ENCODE measurements at regions not wholly inside any gene's neighbourhood (a gene's known extent, or its start where the extent isn't known, plus 50 kb on each side); places are given as distances from the start of the nearest gene placed in this dataset.
"Not testable (repeated sequence)": the region's sequence is repeated elsewhere in the genome, so short reads cannot be mapped to it uniquely, and the experiment has no call there.

GRCh38 chr17:77801545-77802332 lies 156.8 kb upstream of the TNRC6C start:
- H3K27me3 Mint-ChIP-seq, result peaks cover 26% of the 10 kb centered on the region
- Histone ChIP-seq H3K9me3 (ENCODE audit: control insufficient read depth in 2 of 2, low read length in 2 of 2) (no peaks in the 10 kb centered on the region), H3K27me3 (ENCODE audit: control insufficient read depth, insufficient read depth, low read length) (no peaks in the 10 kb centered on the region), H3K36me3 (ENCODE audit: control insufficient read depth, insufficient read depth, low read length) (no peaks in the 10 kb centered on the region), H3K27ac (ENCODE audit: insufficient read depth, low read length, poor library complexity, severe bottlenecking) (no peak overlapping the region), H3K4me3 (ENCODE audit: low read depth, low read length) (no peak overlapping the region), H3K4me1 (ENCODE audit: control insufficient read depth, insufficient read depth, low read length, poor library complexity, severe bottlenecking) (no peaks in the 10 kb centered on the region)
- H3K4me3 Mint-ChIP-seq, result no peak overlapping the region
- H3K36me3 Mint-ChIP-seq, result no peaks in the 10 kb centered on the region
- peaks cover 0 to 4% (median 0%) of the 10 kb centered on the region in 7 donors for H3K9me3 Mint-ChIP-seq
- H3K27ac Mint-ChIP-seq, result no peak overlapping the region
- no peak for ATAC-seq (ENCODE audit: low read depth in 2 of 2)
- H3K4me1 Mint-ChIP-seq, result peaks cover 0 to 9% (median 0%) of the 10 kb centered on the region in 4 donors
- no peak for DNase-seq

DNA sequence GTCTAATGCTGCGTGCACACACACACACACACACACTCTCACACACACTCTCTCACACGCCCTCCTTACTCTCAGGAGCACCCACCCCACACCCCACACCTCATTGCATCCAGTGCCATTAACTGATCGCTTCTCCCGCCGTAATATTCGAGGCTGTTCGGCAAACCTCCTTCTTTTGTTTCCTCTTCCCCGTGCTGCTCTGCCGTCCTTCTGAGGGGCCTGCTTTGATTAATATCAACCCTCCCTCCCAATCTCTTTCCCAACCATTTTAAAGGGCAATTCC lies 156.2 kb upstream of the TNRC6C start:
- Histone ChIP-seq H3K4me3 (ENCODE audit: low read depth, low read length) (no peak overlapping the region), H3K9me3 (ENCODE audit: control insufficient read depth in 2 of 2, low read length in 2 of 2) (no peaks in the 10 kb centered on the region), H3K27ac (ENCODE audit: insufficient read depth, low read length, poor library complexity, severe bottlenecking) (no peak overlapping the region), H3K27me3 (ENCODE audit: control insufficient read depth, insufficient read depth, low read length) (no peaks in the 10 kb centered on the region), H3K4me1 (ENCODE audit: control insufficient read depth, insufficient read depth, low read length, poor library complexity, severe bottlenecking) (no peaks in the 10 kb centered on the region), H3K36me3 (ENCODE audit: control insufficient read depth, insufficient read depth, low read length) (no peaks in the 10 kb centered on the region)
- Mint-ChIP-seq H3K9me3 (peaks cover 0 to 4% (median 0%) of the 10 kb centered on the region in 7 donors), H3K27me3 (peaks cover 26% of the 10 kb centered on the region), H3K4me3 (no peak overlapping the region), H3K27ac (no peak overlapping the region), H3K36me3 (no peaks in the 10 kb centered on the region), H3K4me1 (peaks cover 0 to 9% (median 0%) of the 10 kb centered on the region in 4 donors)
- DNase-seq (no peak), ATAC-seq (ENCODE audit: low read depth in 2 of 2) (no peak)

GRCh38 chr17:77802811-77803220 lies 155.7 kb upstream of the TNRC6C start:
- no peaks in the 10 kb centered on the region for H3K4me1 ChIP-seq (ENCODE audit: control insufficient read depth, insufficient read depth, low read length, poor library complexity, severe bottlenecking)
- Mint-ChIP-seq H3K4me1 (peaks cover 0 to 9% (median 0%) of the 10 kb centered on the region in 4 donors), H3K4me3 (no peak overlapping the region), H3K36me3 (no peaks in the 10 kb centered on the region), H3K27me3 (peaks cover 26% of the 10 kb centered on the region), H3K27ac (no peak overlapping the region), H3K9me3 (peaks cover 0 to 4% (median 0%) of the 10 kb centered on the region in 7 donors)
- H3K27ac ChIP-seq (ENCODE audit: insufficient read depth, low read length, poor library complexity, severe bottlenecking), result no peak overlapping the region
- H3K9me3 ChIP-seq (ENCODE audit: control insufficient read depth in 2 of 2, low read length in 2 of 2), result no peaks in the 10 kb centered on the region
- no peak for DNase-seq
- no peak overlapping the region for H3K4me3 ChIP-seq (ENCODE audit: low read depth, low read length)
- H3K27me3 ChIP-seq (ENCODE audit: control insufficient read depth, insufficient read depth, low read length), result no peaks in the 10 kb centered on the region
- ATAC-seq (ENCODE audit: low read depth in 2 of 2), result no peak
- H3K36me3 ChIP-seq (ENCODE audit: control insufficient read depth, insufficient read depth, low read length), result no peaks in the 10 kb centered on the region

GRCh38 chr17:77803726-77804125 lies 154.8 kb upstream of the TNRC6C start:
- H3K36me3 ChIP-seq (ENCODE audit: control insufficient read depth, insufficient read depth, low read length), result no peaks in the 10 kb centered on the region
- Mint-ChIP-seq H3K27ac (peak overlapping the region in 1 of 3 donors; percentile 55), H3K4me3 (no peak overlapping the region), H3K4me1 (peaks cover 0 to 9% (median 0%) of the 10 kb centered on the region in 4 donors), H3K36me3 (no peaks in the 10 kb centered on the region), H3K27me3 (peaks cover 26% of the 10 kb centered on the region), H3K9me3 (peaks cover 0 to 4% (median 0%) of the 10 kb centered on the region in 7 donors)
- H3K27ac ChIP-seq (ENCODE audit: insufficient read depth, low read length, poor library complexity, severe bottlenecking), result no peak overlapping the region
- H3K4me3 ChIP-seq (ENCODE audit: low read depth, low read length), result no peak overlapping the region
- no peaks in the 10 kb centered on the region for H3K27me3 ChIP-seq (ENCODE audit: control insufficient read depth, insufficient read depth, low read length)
- DNase-seq (no peak), ATAC-seq (ENCODE audit: low read depth in 2 of 2) (no peak)
- no peaks in the 10 kb centered on the region for H3K4me1 ChIP-seq (ENCODE audit: control insufficient read depth, insufficient read depth, low read length, poor library complexity, severe bottlenecking)
- H3K9me3 ChIP-seq (ENCODE audit: control insufficient read depth in 2 of 2, low read length in 2 of 2), result no peaks in the 10 kb centered on the region

- Mint-ChIP-seq H3K4me1 (peaks cover 0 to 9% (median 0%) of the 10 kb centered on the region in 4 donors), H3K36me3 (no peaks in the 10 kb centered on the region), H3K27ac (peak overlapping the region in 1 of 3 donors; percentile 22), H3K9me3 (peaks cover 0 to 4% (median 0%) of the 10 kb centered on the region in 7 donors), H3K27me3 (peaks cover 26% of the 10 kb centered on the region), H3K4me3 (no peak overlapping the region)
- Histone ChIP-seq H3K27ac (ENCODE audit: insufficient read depth, low read length, poor library complexity, severe bottlenecking) (no peak overlapping the region), H3K9me3 (ENCODE audit: control insufficient read depth in 2 of 2, low read length in 2 of 2) (no peaks in the 10 kb centered on the region), H3K27me3 (ENCODE audit: control insufficient read depth, insufficient read depth, low read length) (no peaks in the 10 kb centered on the region), H3K4me3 (ENCODE audit: low read depth, low read length) (no peak overlapping the region), H3K4me1 (ENCODE audit: control insufficient read depth, insufficient read depth, low read length, poor library complexity, severe bottlenecking) (no peaks in the 10 kb centered on the region), H3K36me3 (ENCODE audit: control insufficient read depth, insufficient read depth, low read length) (no peaks in the 10 kb centered on the region)
- DNase-seq (no peak), ATAC-seq (ENCODE audit: low read depth in 2 of 2) (no peak)
Measured at GRCh38 chr17:77804796-77805426, 153.6 kb upstream of the TNRC6C start.

- H3K36me3 Mint-ChIP-seq; H3K4me3 Mint-ChIP-seq; H3K4me3 ChIP-seq (ENCODE audit: low read depth, low read length); DNase-seq; H3K36me3 ChIP-seq (ENCODE audit: control insufficient read depth, insufficient read depth, low read length); H3K27me3 ChIP-seq (ENCODE audit: control insufficient read depth, insufficient read depth, low read length); H3K4me1 ChIP-seq (ENCODE audit: control insufficient read depth, insufficient read depth, low read length, poor library complexity, severe bottlenecking); H3K9me3 ChIP-seq (ENCODE audit: control insufficient read depth in 2 of 2, low read length in 2 of 2); H3K4me1 Mint-ChIP-seq; H3K9me3 Mint-ChIP-seq; H3K27ac Mint-ChIP-seq; H3K27ac ChIP-seq (ENCODE audit: insufficient read depth, low read length, poor library complexity, severe bottlenecking); ATAC-seq (ENCODE audit: low read depth in 2 of 2): not testable (repeated sequence)
- H3K27me3 Mint-ChIP-seq, result peaks cover 22% of the 10 kb centered on the region
Measured at GRCh38 chr17:77805970-77806369, 152.5 kb upstream of the TNRC6C start.

- Mint-ChIP-seq H3K4me1 (peaks cover 0 to 6% (median 1%) of the 10 kb centered on the region in 4 donors), H3K27ac (no peak overlapping the region), H3K36me3 (no peaks in the 10 kb centered on the region), H3K9me3 (peaks cover 0 to 4% (median 0%) of the 10 kb centered on the region in 7 donors), H3K27me3 (peaks cover 15% of the 10 kb centered on the region), H3K4me3 (no peak overlapping the region)
- DNase-seq, result no peak
- H3K4me3 ChIP-seq (ENCODE audit: low read depth, low read length), result no peak overlapping the region
- no peaks in the 10 kb centered on the region for H3K27me3 ChIP-seq (ENCODE audit: control insufficient read depth, insufficient read depth, low read length)
- no peaks in the 10 kb centered on the region for H3K9me3 ChIP-seq (ENCODE audit: control insufficient read depth in 2 of 2, low read length in 2 of 2)
- H3K36me3 ChIP-seq (ENCODE audit: control insufficient read depth, insufficient read depth, low read length), result no peaks in the 10 kb centered on the region
- no peak for ATAC-seq (ENCODE audit: low read depth in 2 of 2)
- no peaks in the 10 kb centered on the region for H3K4me1 ChIP-seq (ENCODE audit: control insufficient read depth, insufficient read depth, low read length, poor library complexity, severe bottlenecking)
- no peak overlapping the region for H3K27ac ChIP-seq (ENCODE audit: insufficient read depth, low read length, poor library complexity, severe bottlenecking)
Measured at GRCh38 chr17:77807051-77807745, 151.3 kb upstream of the TNRC6C start.
